Brain microvascular endothelial cell (primary cell): ENCODE measurements at regions not wholly inside any gene's neighbourhood (a gene's known extent, or its start where the extent isn't known, plus 50 kb on each side); places are given as distances from the start of the nearest gene placed in this dataset.

Source experiments
- DNase-seq: peaks from one replicate; pipeline ENCODE4 v3.0.0-alpha.2; 2020
- H3K27ac ChIP-seq: fragments of 250-450 bp; sonication (Bioruptor Pico); 2 replicates; pipeline ENCODE4 v1.5.1; 2020; ENCODE audit warnings: mild to moderate bottlenecking, moderate library complexity
- H3K27me3 ChIP-seq: fragments of 250-450 bp; sonication (Bioruptor Pico); replicated peaks from 2 replicates; pipeline ENCODE4 v1.5.1; 2020; ENCODE audit warnings: mild to moderate bottlenecking
- H3K36me3 ChIP-seq: fragments of 250-450 bp; sonication (Bioruptor Pico); replicated peaks from 2 replicates; pipeline ENCODE4 v1.5.1; 2020; ENCODE audit warnings: mild to moderate bottlenecking
- H3K4me3 ChIP-seq: 2 replicates; pipeline ENCODE4 v1.5.1; 2011; ENCODE audit warnings: low read depth, mild to moderate bottlenecking, control low read depth, low read length, moderate library complexity
- CTCF ChIP-seq: IDR thresholded peaks from 2 replicates; pipeline ENCODE4 v1.5.1; 2011; ENCODE audit warnings: low read depth, mild to moderate bottlenecking, moderate library complexity, low read length, control low read depth, inconsistent platforms; ENCODE audit errors: missing control alignments
- in situ Hi-C: cut with HindIII; loops from 2 replicates; pipeline ENCODE4 v1.10.0; 2017; ENCODE audit warnings: low sequenced_read_pairs, low pct_ligation_motif_present

DNA sequence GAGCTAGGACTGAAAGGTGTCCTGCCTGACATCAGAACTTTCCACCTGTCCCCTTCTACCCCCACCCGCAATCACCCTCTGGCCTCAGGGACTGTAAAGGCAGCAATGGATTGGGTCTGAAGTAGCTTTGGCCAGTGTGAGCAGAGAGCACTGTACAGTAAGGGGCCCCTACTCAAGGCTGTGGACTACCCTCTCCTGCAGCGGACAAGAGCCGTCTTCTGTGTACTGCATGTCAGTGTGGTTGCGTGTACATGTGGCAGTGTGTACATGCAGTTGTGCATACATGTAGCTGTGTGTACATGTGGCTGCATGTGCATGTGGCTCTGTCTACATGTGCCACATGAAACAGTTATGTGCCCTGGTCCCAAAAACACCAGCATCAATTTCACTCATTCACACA, 205.9 kb upstream of the LINGO1 start:
- Histone ChIP-seq H3K27me3 (peaks cover 13% of the 10 kb centered on the region), H3K27ac (no peak overlapping the region), H3K36me3 (no peaks in the 10 kb centered on the region), H3K4me3 (no peak overlapping the region)
- TF ChIP-seq CTCF, result no peak
- no peak for DNase-seq
- in situ Hi-C loops, result no loop called here

- TF ChIP-seq CTCF, result no peak
- Histone ChIP-seq H3K36me3 (no peaks in the 10 kb centered on the region), H3K27ac (no peak overlapping the region), H3K27me3 (peaks cover 13% of the 10 kb centered on the region), H3K4me3 (no peak overlapping the region)
- in situ Hi-C loops, result no loop called here
- DNase-seq, result no peak
These were observed 205.3 kb upstream of the LINGO1 start for GRCh38 chr15:77838061-77838460.

- Histone ChIP-seq H3K4me3 (no peak overlapping the region), H3K27me3 (peaks cover 13% of the 10 kb centered on the region), H3K36me3 (no peaks in the 10 kb centered on the region), H3K27ac (no peak overlapping the region)
- in situ Hi-C loops, result no loop called here
- DNase-seq, result no peak
- no peak for TF ChIP-seq CTCF
These were observed 204.9 kb upstream of the LINGO1 start for GRCh38 chr15:77837649-77838025.

DNA sequence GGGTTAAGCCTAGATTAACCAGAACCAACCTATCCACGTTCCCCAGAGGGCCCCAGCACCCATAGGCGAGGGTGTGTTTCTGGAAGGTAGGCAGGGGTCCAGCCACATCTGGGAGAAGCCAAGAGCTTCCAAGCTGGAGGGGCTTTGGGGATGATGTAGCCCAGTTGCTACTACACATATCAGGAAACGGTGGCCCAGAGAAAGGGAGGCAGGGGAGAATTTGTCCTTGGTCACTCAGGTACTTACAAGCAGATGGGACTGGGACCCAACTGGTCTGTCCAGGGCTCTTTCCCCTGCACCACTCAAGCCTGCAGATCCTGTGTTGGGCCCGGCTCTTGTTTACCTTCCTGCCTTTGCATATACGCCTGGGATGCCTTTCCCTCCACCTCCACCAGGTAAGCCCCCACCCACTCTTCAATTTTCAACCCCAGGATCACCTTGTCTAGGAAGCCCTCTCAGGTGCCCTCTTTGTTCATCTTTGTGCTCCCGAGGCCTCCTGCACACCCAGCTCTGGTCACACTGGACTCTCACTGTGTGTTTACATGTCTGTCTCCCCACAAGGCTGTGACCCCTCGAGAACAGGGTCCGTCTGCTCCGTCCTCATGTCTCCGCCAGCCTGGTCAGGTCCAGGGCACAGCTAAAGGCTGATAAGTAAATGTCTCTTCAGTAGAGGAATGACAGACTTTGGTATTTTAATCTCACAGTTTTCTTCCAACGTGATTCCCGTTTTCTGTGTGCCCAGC, 204.4 kb upstream of the LINGO1 start:
- H3K27ac ChIP-seq, result no peak overlapping the region
- H3K4me3 ChIP-seq, result no peak overlapping the region
- H3K27me3 ChIP-seq, result peaks cover 13% of the 10 kb centered on the region
- no peaks in the 10 kb centered on the region for H3K36me3 ChIP-seq
- in situ Hi-C loops, result no loop called here
- TF ChIP-seq CTCF, result no peak
- DNase-seq, result no peak

GRCh38 chr15:77836121-77836692, 203.5 kb upstream of the LINGO1 start:
- in situ Hi-C loops, result no loop called here
- Histone ChIP-seq H3K4me3 (no peak overlapping the region), H3K27me3 (peaks cover 13% of the 10 kb centered on the region), H3K27ac (no peak overlapping the region), H3K36me3 (no peaks in the 10 kb centered on the region)
- TF ChIP-seq CTCF, result no peak
- peak; percentile 17 for DNase-seq
